HG02938 (cell line): ENCODE measurements at regions not wholly inside any gene's neighbourhood (a gene's known extent, or its start where the extent isn't known, plus 50 kb on each side); places are given as distances from the start of the nearest gene placed in this dataset.

ENCODE experiments used
- ATAC-seq: cut with Tn5 transposase; IDR thresholded peaks from one replicate; pipeline ENCODE4 v1.9.1; 2021; ENCODE audit warnings: mild to moderate bottlenecking, moderate library complexity; ENCODE audit not compliant: unreplicated experiment

DNA sequence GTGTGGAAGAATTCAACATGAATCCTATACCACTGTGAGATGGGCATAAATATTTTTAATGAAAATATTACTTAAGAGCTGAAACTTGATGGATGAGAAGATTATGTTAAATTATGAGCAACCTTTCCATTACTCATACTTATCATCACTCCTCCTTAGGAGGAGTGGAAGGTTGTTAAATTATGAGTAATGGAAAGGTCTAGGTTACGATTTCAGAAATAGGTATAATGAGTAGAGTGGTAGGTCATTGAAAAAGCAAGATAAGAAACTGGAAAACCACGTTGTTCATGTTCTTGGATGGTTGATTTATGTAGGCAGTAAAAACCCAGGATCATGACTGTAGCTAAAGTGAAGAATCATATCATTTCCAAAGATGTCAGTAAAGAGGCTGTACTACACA is 973.2 kb upstream of the RAG2 start:
- ATAC-seq: no peak

DNA sequence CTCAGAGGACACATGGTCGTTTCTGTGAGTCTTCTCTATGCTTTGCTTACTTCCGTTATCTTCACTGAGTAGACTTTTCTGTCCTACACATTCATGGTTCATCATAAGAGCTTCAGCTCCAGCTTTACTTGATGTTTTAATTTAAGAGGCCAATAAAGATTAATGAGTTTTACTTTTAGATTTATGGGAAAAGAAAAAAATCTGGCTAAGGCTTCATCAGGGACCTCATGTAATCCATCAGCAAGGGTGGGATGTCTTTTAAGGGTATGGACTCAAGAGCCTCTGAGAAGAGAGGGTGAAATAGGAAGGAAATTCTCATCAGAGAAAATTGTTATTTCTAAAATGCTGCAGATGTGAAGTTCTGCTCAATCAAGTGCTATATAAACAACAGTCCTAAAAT is 963.0 kb upstream of the RAG2 start:
- no peak for ATAC-seq

DNA sequence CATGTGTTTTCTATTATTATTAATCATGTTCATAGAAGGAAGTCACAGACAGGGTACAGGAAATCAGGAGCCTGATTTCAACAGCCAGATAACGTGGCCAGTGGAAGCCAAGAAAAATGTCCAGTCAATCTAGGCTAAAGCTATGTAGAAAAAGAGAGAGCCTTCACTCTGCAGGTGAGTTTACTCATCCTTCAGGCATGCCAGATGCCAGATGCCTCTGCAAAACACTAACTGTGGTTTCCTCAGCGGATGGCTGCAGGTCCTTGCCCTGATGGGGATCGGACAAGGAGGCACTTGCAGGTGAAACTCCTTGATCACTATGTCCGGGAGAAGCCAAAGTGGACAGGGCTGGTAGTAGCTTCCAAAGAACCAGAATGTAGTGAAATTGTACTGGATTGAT is 962.3 kb upstream of the RAG2 start:
- ATAC-seq: no peak

DNA sequence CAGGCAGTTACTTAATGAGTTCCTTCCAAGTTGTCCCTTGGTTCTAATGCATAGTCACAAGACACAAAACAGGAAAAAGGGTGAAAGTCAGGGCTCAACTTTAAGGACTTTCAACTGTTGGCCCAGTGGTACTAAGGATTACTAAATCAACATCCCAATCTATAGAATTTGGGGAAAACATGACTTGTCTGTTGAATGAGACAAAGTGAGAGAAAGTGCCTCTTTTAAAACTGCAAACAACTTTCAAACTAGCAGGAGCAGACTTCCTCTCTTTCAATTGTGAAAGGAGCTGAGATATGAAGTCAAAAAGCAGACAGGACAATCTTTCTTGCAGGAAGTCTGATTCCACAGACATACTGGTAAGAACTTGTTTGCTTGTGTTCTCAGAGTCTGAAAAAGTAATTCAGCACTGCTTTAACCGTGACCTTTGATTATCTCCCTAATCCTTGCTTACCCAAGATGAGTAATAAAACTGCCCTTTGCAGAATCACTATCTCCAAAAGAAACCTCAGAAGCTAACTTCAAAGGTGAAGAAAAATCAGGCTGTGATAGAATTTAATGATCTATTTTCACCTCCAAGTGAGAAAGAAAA is 960.7 kb upstream of the RAG2 start:
- no peak for ATAC-seq

DNA sequence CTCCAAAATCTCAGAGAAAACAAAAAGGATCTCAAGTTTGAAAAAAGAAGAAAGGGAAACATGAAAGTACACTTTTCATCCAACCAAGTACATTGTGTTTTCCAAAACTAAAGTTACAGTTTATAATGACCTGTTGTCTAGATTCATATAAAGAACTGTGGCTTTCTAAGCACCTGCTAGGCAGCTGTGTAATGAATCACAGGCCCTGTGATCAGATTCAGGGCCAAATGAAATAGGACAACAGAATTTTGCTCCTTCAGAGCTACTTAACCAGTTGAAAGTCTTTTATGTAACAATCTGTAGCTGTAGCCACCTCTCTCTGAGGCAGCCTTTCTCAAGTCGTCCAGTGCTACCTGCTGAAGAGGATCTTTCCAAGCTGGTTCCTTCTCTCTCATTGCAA is 960.0 kb upstream of the RAG2 start:
- ATAC-seq: no peak

DNA sequence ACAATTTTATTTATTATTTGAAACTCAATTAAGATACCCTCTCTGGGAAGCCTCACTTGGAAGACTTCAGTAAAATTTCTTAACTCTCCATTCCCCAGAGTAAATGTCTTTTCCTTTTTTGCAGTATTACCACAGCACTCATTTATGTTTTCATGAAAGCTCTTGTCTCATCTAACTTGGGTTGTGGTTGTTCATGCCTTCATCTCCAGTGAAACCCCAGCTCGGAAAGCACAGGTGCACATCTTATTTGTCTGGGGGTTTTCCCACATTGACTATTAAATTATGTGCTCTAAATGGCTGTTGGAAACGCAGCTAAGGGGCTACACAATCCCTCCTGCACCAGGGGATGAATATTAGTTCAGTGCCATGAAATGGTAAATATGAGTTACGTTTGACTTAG is 954.2 kb upstream of the RAG2 start:
- no peak for ATAC-seq

DNA sequence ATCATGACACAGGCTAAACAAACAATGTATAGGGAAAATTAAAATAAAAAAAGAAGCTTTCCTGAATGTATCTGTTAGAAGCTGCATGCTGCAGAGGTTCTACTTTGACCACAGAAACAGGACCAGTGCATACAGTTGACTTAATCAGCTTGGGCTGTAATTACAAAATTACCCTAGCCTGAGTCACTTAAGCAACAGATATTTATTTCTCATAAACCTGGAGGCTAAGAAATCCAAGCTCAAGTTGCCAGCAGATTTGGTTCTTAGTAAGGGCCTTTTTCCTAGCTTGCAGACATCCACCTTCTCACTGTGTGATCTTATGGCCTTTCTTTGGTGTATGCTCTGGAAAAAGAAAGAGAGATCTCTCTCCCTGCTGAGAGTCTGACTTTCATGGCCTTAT is 946.5 kb upstream of the RAG2 start:
- ATAC-seq: no peak

DNA sequence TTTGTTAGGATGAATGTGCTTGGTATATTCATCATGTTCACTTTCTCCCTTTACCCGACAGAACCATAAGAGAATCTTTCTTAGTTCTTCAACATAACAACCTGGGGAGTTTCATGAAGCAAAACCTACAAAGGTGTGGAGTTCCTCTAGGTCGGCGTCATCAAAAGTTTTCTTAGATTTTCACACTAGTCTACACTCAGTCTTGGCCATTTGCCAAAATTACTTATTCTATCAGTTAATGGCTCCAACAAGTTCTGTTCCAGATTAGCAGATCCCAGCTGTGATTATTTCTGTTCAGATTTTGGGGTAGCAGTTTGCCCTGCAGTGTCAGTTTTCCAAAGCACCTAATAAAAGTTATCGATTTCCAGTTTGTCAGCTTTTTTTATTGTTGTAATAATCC is 935.8 kb upstream of the RAG2 start:
- no peak for ATAC-seq

DNA sequence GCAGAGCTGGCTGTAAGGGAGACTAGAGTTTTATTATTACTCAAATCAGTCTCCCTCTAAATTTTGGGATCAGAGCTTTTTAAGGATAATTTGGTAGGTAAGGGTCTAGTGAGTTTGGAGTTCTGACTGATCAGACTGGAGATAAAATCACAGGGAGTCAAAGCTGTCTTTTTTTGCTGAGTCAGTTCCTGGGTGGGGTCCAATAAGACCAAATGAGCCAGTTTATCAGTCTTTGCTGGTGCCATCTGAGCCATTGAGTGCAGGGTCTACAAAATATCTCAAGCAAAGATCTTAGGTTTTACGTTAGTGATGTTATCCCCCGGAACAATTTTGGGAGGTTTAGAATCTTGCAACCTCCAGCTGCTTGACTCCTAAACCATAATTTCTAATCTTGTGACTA is 935.1 kb upstream of the RAG2 start:
- no peak for ATAC-seq

DNA sequence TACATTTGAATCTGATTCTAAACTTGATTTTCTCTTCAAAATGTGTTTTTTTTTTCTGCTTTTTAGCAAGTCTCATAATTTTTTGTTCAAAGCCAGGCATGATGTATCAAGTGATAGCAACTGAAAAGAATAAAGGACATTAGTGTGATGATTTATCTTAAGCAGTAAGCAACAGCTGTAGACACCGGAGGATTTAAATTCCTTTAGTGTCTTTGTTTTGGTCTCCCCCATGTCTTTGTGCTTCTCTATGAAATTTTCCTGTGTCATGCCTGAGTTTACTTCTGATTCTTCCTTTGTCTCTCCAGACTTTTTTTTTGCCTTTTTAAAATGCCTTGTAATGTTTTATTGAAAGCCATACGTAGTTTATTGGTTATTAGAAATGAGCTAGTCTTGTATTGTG is 934.2 kb upstream of the RAG2 start:
- no peak for ATAC-seq

DNA sequence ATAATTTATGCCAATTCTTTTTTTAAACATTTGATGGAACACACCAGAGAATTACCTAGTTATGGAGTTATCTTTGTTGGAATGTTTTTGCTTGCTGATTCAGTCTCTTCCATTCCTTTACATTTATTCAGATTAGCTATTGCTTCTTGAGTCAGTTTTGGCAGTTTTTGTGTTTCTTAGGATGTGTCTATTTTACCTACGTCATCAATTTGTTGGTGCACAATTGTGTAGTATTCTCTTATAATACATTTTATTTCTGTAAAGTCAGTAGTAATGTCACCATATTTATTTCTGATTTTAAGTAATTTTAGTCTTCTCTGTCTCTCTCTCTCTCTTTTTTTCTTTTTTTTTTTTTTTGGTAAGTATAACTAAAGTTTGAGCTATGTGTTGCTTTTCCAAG is 929.5 kb upstream of the RAG2 start:
- ATAC-seq: no peak

DNA sequence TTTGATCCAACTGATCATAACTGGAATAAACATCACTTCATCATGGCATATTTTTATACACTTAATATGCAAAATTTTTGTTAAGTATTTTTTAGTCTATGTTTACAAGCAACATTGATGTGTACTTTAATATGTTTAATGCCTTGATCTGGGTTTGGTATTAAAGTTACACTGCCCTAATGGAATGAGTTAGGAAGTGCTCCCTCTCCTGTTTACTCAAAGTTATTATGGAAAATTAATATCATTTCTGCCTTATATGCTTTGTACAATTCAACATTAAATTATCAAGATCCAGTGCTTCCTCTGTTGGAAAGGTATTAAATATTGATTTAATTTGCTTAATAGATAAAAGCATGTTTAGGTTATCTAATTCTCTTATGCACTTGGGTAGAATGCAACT is 927.3 kb upstream of the RAG2 start:
- no peak for ATAC-seq

DNA sequence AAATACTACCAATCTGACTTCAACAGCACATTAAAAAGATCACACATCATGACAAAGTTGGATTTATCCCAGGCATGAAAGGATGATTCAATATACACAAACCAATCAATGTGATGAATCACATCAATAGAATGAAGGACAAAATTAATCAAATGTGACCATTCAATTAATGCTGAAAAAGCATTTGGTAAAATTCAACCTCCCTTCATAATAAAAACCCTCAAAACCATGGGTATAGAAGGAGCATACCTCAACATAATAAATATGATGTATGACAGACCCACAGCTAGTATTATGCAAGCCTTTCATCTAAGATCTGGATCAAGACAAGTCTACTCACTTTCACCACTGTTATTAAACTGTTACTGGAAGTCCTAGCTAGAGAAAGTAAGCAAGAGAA is 921.7 kb upstream of the RAG2 start:
- ATAC-seq: no peak

DNA sequence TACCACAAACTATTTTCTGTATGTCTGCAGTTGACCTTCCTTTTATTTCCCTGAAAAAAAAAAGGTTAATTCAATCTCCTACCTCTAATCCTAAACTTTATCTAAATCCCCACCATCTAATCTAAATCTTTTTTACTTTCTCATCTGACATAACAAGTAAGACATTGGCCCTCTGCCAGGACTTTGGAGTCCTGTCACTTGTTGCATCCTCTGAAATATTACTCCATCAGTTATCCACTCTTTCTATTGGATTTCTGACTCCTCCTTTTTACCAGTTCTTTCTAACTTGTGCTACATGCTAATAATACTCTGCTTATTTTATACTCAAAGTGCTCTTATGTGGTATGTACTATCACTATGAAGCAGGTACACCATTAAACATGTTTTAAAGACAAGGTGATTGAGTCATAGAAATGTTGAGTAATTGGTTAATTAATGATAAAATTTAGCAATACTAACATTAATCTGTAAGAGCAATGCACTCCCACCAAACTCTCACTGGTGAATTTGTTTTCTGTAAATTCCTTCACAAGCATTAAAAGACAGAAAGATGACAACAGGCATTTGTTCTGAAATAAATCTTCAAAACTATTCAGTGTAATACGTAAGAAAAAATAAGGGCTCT is 914.2 kb upstream of the RAG2 start:
- no peak for ATAC-seq

DNA sequence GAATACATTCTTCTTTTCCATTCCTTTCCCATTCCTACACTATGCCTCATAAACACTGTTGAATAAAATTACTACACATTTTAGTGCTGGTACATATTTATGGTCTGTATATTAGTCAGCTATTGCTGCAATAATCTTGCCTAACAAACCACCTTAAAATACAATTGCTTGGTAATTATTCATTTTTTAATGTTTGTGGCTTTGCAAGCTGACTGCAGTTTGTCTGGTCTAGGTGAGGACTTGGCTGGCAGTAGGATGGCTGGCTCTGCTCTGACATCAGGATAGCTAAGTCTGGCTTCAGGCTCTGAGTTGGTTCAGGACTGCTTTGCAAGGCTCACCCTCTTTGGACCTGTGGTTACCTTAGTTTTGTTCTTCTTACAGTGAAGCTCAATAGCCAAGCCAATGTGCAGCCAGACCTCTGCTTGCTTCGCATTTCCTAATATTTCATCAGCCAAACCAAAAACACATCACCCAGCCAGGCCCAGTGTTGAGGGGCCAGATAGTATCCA is 913.4 kb upstream of the RAG2 start:
- ATAC-seq: no peak

DNA sequence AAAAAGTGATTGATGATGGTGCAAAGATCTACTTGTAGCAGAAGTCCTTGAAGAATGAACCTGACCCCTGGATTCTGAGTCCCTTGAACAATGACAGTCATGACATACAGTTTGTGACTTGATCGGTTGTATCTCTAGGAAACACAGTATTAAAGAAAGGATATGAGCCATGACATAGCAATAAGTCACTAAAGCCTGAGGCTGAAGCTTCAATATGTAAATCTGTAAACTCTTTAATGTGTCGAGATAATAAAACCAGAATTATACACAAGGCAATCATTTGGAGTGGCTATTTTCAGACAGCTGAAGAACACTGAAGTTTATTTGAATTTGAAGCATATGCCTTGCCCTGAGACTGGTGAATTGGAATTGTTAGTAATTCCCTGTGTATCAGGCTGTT is 911.5 kb upstream of the RAG2 start:
- ATAC-seq: no peak

DNA sequence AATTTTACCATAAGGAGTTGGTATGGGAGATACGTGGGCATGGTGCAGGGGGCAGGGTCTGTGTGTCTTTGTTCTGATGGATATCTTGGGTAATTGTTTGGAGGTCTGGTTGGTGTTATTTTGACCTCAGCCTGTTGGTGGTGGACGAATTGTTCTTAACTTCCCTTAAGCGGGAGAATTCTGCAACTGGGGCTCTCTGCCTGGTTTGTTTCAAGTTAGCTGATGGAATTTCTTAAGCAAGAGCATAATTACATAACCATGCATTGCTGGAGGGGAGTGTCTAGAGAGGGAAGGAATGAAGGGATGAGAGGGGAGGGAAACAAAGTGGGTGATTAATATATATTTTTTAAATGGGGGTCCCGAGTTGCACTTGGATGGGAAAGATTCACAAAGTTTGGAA is 908.5 kb upstream of the RAG2 start:
- no peak for ATAC-seq

DNA sequence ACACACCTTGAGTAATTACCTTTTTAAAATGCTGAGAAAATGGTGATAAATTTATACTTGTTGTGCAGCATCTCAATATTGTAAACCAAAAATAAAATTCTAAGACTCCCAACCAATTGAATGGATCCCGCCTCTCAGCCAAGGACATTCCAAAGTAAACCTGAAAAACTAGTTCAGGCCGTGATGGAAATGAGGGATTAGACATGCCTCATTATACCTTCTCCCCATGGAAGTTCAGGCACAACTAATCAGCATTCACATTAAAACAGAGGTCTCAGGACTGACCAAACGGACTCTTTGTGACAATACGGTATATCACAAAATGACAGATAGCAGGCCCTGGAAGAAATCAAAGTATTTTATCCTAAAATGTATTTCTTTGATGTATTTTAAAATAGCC is 907.4 kb upstream of the RAG2 start:
- no peak for ATAC-seq

DNA sequence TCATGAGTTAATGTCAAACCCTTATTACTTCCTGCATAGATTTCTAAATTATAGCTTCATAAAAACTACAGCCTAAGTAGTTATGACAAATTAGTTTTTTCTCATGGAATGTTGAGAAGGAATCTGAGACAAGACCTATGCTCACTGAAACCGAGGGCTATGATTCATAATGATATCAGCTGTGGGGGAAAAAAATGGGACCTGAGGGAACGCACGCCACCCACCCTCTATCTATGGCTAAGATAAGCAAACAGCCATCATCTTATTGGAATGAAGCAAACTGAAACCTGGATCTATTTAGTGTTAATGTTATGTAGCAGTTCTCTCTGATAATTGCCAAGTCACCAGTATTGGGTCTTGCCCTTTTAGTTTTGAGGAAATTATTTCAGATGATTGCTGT is 906.9 kb upstream of the RAG2 start:
- no peak for ATAC-seq

DNA sequence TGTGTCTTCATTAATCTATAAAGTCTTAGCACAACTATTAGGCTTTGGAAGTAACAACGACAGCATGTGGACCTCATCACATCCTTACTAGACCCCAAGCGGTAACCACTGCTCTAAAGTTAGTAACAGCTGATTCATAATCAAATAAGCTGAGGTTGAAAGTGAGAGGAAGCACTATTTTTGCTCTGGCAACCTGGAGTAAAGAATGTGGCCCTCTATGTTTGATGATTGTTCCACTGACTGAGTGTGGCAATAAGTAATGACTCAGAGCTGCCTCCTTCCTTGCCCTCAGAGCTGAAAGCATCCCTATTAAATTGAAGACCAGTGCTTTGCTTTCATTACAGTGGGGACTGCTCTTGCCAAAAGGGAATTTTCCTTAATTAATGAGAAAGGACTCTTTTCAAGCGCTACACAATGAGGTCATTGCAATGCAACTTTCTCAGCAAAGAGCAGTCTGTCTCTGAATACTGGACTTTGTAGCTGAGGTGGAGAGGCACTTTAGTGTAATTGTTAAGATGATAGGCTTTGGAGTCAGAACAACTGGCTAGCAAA is 906.1 kb upstream of the RAG2 start:
- ATAC-seq: peak; percentile 88

DNA sequence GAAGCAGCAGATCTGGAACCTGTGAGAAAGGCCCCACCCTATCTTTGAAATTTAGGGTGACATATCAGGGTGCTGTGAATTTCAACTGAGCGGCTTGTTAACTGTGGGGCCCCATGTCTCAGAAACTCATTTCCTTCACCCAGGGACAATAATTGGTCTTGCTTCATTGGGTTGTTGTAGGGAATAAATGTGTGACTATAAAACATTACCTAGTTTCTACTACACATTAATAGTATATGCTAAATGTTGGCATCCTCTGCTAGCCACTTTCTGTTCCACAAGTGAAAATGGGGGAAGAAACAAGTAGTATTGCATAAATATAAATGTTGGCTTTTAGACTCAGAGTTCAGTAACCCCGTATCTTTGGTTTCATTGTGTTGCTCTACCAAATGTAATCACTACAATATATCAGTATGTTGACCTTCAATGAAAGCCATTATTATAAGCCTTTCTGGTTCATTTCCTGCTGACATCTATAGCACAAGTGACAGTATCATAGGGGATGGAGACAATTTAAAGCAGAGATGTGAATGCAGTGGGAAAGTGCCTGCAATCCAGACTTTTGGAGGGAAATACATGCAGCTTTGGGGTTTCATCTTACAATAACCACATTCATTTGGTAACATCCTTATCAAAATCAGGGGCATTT is 905.5 kb upstream of the RAG2 start:
- peak; percentile 54 for ATAC-seq

DNA sequence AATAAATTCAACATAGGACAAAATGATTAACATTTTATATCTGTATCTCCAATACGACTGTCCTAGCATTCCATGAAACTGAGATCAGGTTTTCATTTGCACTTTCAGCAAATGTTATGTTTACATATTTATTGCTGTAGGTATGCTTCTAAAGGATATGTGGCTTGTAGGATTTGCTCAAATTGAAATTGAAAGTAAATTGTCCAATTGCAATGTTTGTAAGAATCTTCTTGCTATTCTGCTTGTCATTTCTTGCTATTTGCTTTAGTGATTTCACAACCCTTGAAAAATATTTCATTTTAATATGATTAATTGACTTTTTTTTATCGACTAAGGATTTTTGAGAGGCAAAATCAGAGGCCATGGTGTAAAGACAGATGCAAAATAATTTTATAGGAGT is 904.2 kb upstream of the RAG2 start:
- no peak for ATAC-seq
